Hepatocyte (in vitro differentiated cells): ENCODE measurements at regions not wholly inside any gene's neighbourhood (a gene's known extent, or its start where the extent isn't known, plus 50 kb on each side); places are given as distances from the start of the nearest gene placed in this dataset.

Experiments used
- DNase-seq: peaks from one replicate; pipeline ENCODE4 v3.0.0-alpha.2; 2016; ENCODE audit warnings: low spot score
- H2AFZ ChIP-seq: fragments of 200-600 bp; sonication (generic); 2 replicates; pipeline ENCODE4 v1.6.0; 2016; ENCODE audit warnings: antibody characterized with exemption, mild to moderate bottlenecking
- H3K27ac ChIP-seq: fragments of 200-600 bp; sonication (generic); 2 replicates; pipeline ENCODE4 v1.5.1; 2016; ENCODE audit warnings: mild to moderate bottlenecking
- H3K27me3 ChIP-seq: fragments of 200-600 bp; sonication (generic); 2 replicates; pipeline ENCODE4 v1.6.1; 2016
- H3K36me3 ChIP-seq: fragments of 200-600 bp; sonication (generic); replicated peaks from 2 replicates; pipeline ENCODE4 v1.5.1; 2016; ENCODE audit warnings: low read depth; ENCODE audit not compliant: insufficient read depth
- H3K4me1 ChIP-seq: fragments of 200-600 bp; sonication (generic); 2 replicates; pipeline ENCODE4 v1.5.1; 2016; ENCODE audit warnings: mild to moderate bottlenecking, moderate library complexity; ENCODE audit not compliant: insufficient read depth
- H3K4me2 ChIP-seq: fragments of 200-600 bp; sonication (generic); 2 replicates; pipeline ENCODE4 v1.6.0; 2016
- H3K4me3 ChIP-seq: fragments of 200-600 bp; sonication (generic); 2 replicates; pipeline ENCODE4 v1.5.1; 2016; ENCODE audit warnings: mild to moderate bottlenecking
- H3K79me2 ChIP-seq: fragments of 200-600 bp; sonication (generic); 2 replicates; pipeline ENCODE4 v1.6.0; 2017; ENCODE audit warnings: mild to moderate bottlenecking
- H3K9me2 ChIP-seq: fragments of 200-600 bp; sonication (generic); replicated peaks from 2 replicates; pipeline ENCODE4 v1.6.0; 2017; ENCODE audit warnings: mild to moderate bottlenecking; ENCODE audit not compliant: insufficient read depth
- H3K9me3 ChIP-seq: fragments of 200-600 bp; sonication (generic); 2 replicates; pipeline ENCODE4 v1.5.1; 2016; ENCODE audit warnings: low read depth, mild to moderate bottlenecking
- H4K20me1 ChIP-seq: fragments of 200-600 bp; sonication (generic); 2 replicates; pipeline ENCODE4 v1.6.0; 2016; ENCODE audit warnings: mild to moderate bottlenecking; ENCODE audit not compliant: insufficient read depth, poor library complexity, severe bottlenecking
- EZH2 ChIP-seq: fragments of 200-600 bp; sonication (generic); IDR thresholded peaks from 2 replicates; pipeline ENCODE4 v1.6.1; 2016; ENCODE audit warnings: antibody characterized with exemption, mild to moderate bottlenecking, borderline replicate concordance
- EZH2phosphoT487 ChIP-seq: fragments of 200-600 bp; sonication (generic); IDR thresholded peaks from one replicate; pipeline ENCODE4 v1.6.1; 2018; ENCODE audit warnings: antibody characterized with exemption, mild to moderate bottlenecking, low read depth, moderate library complexity; ENCODE audit not compliant: unreplicated experiment, severe bottlenecking
- WGBS: methylation state at CpG from one replicate; pipeline ENCODE4 v1.1.6; 2016; ENCODE audit warnings: low lambda C conversion rate; ENCODE audit errors: missing lambda C conversion rate; 5-methylcytosine and 5-hydroxymethylcytosine counted together
- TF ChIP-seq, protein P1 (sequence below): fragments of 200-600 bp; sonication (generic); IDR thresholded peaks from 2 replicates; pipeline ENCODE4 v1.5.1; 2016; ENCODE audit warnings: antibody characterized with exemption, mild to moderate bottlenecking; ENCODE audit not compliant: poor library complexity

DNA sequence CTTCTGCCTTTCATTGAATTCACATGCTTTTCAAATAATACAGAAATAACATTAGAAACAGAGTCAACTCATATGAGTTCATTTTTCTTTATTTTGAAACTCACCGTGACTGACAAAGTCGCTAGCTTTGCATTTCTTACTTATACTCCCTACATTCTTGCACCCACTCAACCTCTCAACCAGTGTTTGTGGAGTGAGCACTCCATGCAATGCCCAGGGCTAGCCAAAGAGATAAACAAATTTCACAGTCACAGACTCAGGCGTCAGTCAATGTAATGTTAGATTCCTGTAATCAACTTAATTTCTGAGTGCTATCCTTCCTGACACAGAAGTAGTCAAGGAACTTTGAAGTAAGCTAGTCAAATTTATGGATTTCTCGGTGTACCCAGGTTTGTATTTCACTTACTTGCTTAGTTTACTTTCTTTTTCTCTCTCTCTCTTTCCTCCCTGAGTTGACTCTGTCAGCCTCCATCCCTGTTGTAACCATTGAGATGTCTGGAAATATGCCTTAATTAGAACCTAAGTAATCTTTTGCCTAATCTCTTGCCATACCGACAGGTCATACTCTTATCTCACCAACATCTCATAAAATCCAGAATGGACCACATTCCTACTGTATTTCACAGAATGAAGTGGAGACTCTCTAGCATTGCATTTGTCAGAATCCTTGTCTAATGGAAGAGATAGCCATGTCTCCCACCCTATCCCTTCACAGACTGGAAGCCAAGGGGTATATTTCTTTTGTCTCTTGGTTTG is 413.0 kb downstream of the AEBP2 start:
- TF ChIP-seq EZH2 (no peak), EZH2phosphoT487 (no peak)
- Histone ChIP-seq H3K36me3 (no peaks in the 10 kb centered on the region), H3K27me3 (no peaks in the 10 kb centered on the region), H2AFZ (no peak overlapping the region), H4K20me1 (no peaks in the 10 kb centered on the region), H3K27ac (no peak overlapping the region), H3K4me1 (peaks cover 7% of the 10 kb centered on the region), H3K79me2 (no peaks in the 10 kb centered on the region), H3K4me3 (no peak overlapping the region), H3K9me2 (no peaks in the 10 kb centered on the region), H3K9me3 (no peaks in the 10 kb centered on the region), H3K4me2 (no peak overlapping the region)
- no peak for DNase-seq
- WGBS, result 74% methylated on average over 5 of the region's 5 CpGs

DNA sequence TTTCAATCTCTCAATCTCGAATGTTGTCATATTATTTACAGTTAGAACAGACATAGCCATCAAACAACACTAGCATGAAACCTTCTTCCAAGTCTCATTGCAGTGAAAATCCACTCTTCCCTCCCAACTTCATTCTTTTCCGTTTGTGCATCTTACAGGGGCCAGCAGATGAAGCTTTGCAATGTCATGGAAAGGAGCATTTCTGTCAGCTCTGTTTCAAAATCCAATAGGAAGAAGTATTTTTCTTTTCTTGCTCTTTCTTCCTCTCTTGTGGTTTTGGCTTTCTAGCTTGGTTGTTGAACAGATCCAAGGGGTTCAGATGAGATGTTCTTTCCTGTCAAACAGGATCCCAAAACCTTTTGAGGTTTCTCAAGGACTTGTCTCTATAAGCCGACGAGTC is 416.6 kb downstream of the AEBP2 start:
- Histone ChIP-seq H3K4me2 (peak overlapping the region; percentile 58), H3K4me1 (peaks cover 4% of the 10 kb centered on the region), H3K79me2 (no peaks in the 10 kb centered on the region), H3K27me3 (no peaks in the 10 kb centered on the region), H3K36me3 (no peaks in the 10 kb centered on the region), H3K9me2 (no peaks in the 10 kb centered on the region), H2AFZ (no peak overlapping the region), H3K27ac (peak overlapping the region; percentile 70), H3K9me3 (no peaks in the 10 kb centered on the region), H4K20me1 (no peaks in the 10 kb centered on the region), H3K4me3 (no peak overlapping the region)
- TF ChIP-seq, protein P1, sequence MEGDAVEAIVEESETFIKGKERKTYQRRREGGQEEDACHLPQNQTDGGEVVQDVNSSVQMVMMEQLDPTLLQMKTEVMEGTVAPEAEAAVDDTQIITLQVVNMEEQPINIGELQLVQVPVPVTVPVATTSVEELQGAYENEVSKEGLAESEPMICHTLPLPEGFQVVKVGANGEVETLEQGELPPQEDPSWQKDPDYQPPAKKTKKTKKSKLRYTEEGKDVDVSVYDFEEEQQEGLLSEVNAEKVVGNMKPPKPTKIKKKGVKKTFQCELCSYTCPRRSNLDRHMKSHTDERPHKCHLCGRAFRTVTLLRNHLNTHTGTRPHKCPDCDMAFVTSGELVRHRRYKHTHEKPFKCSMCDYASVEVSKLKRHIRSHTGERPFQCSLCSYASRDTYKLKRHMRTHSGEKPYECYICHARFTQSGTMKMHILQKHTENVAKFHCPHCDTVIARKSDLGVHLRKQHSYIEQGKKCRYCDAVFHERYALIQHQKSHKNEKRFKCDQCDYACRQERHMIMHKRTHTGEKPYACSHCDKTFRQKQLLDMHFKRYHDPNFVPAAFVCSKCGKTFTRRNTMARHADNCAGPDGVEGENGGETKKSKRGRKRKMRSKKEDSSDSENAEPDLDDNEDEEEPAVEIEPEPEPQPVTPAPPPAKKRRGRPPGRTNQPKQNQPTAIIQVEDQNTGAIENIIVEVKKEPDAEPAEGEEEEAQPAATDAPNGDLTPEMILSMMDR, result no peak
- TF ChIP-seq EZH2phosphoT487, result no peak
- no peak for TF ChIP-seq EZH2
- WGBS, result 62% methylated on average over 4 of the region's 4 CpGs
- no peak for DNase-seq

DNA sequence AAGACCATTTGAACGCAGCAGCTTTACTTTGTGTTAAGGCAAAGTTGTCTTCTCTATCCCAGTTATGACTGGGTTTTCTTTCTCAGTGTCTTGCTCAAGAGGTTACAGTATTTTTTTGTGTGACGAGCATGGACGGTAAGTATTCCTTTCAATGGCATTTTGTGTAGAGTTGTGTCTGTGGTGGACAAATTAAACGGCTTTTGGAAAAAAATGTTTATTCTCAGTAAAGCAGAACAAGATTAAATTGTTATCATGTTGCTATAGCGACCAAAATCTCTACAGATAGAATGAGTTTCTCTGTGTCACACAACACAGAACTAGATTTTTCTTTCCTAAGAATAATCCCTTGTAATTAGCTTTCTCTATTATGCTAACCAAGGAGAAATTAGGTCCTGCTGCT is 417.1 kb downstream of the AEBP2 start:
- no peaks in the 10 kb centered on the region for H3K27me3 ChIP-seq
- H2AFZ ChIP-seq, result peak overlapping the region; percentile 8
- DNase-seq, result peak; percentile 22
- 48% methylated on average over 5 of the region's 5 CpGs for WGBS
- H3K9me2 ChIP-seq, result no peaks in the 10 kb centered on the region
- no peaks in the 10 kb centered on the region for H3K36me3 ChIP-seq
- H3K4me1 ChIP-seq, result peaks cover 4% of the 10 kb centered on the region
- no peaks in the 10 kb centered on the region for H3K9me3 ChIP-seq
- H3K4me3 ChIP-seq, result no peak overlapping the region
- no peaks in the 10 kb centered on the region for H3K79me2 ChIP-seq
- no peak for TF ChIP-seq EZH2
- TF ChIP-seq EZH2phosphoT487, result no peak
- TF ChIP-seq, protein P1, result no peak
- peak overlapping the region; percentile 58 for H3K4me2 ChIP-seq
- peak overlapping the region; percentile 70 for H3K27ac ChIP-seq
- H4K20me1 ChIP-seq, result no peaks in the 10 kb centered on the region

DNA sequence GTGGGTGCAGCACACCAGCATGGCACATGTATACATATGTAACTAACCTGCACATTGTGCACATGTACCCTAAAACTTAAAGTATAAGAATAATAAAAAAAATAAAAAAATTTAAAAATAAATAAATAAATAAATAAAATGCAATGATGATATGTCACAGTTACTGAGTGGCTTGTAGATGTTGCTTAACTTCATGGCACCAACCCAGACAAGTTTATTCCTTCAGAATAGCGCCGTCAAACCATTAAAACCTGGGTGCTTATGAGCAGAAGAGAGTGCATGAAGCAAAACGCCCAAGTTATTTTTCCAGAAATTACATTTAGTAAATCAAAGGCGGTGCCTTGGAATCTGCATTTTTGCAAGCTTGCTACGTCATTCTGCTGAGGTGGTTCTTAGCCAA is 417.9 kb downstream of the AEBP2 start:
- Histone ChIP-seq H3K9me2 (no peaks in the 10 kb centered on the region), H3K79me2 (no peaks in the 10 kb centered on the region), H3K36me3 (no peaks in the 10 kb centered on the region), H4K20me1 (no peaks in the 10 kb centered on the region), H3K27me3 (no peaks in the 10 kb centered on the region), H3K27ac (no peak overlapping the region), H2AFZ (no peak overlapping the region), H3K9me3 (no peaks in the 10 kb centered on the region), H3K4me2 (no peak overlapping the region), H3K4me3 (no peak overlapping the region), H3K4me1 (peaks cover 4% of the 10 kb centered on the region)
- TF ChIP-seq, protein P1, result no peak
- TF ChIP-seq EZH2phosphoT487 (no peak), EZH2 (no peak)
- 95% methylated on average over 5 of the region's 5 CpGs for WGBS
- DNase-seq, result no peak
